Superior temporal gyrus (tissue), 1 donor: ENCODE measurements at regions not wholly inside any gene's neighbourhood (a gene's known extent, or its start where the extent isn't known, plus 50 kb on each side); places are given as distances from the start of the nearest gene placed in this dataset.

Source experiments
- DNase-seq: peaks from one replicate; pipeline ENCODE4 v3.0.0-alpha.2; 2016; ENCODE audit errors: extremely low spot score

- DNase-seq: no peak
These were observed 75.8 kb upstream of the ZFP64 start for GRCh38 chr20:52267418-52267817.

GRCh38 chr20:52263757-52264156 is 72.2 kb upstream of the ZFP64 start:
- DNase-seq: no peak

GRCh38 chr20:52261792-52262191 is 70.2 kb upstream of the ZFP64 start:
- DNase-seq: no peak

GRCh38 chr20:52259295-52259694 is 67.7 kb upstream of the ZFP64 start:
- no peak for DNase-seq

- no peak for DNase-seq
These were observed 64.9 kb upstream of the ZFP64 start for GRCh38 chr20:52256454-52256853.

- DNase-seq: no peak
These were observed 61.1 kb upstream of the ZFP64 start for GRCh38 chr20:52252664-52253063.

GRCh38 chr20:52251827-52252226 is 60.2 kb upstream of the ZFP64 start:
- DNase-seq: no peak

- DNase-seq: no peak
These were observed 59.6 kb upstream of the ZFP64 start for GRCh38 chr20:52251136-52251700.

- DNase-seq: no peak
These were observed 56.0 kb upstream of the ZFP64 start for GRCh38 chr20:52247548-52247947.

- DNase-seq: no peak
These were observed 54.8 kb upstream of the ZFP64 start for GRCh38 chr20:52246366-52246765.

GRCh38 chr20:52244702-52245101 is 53.1 kb upstream of the ZFP64 start:
- DNase-seq: no peak

- peak; percentile 84 for DNase-seq
These were observed 51.0 kb upstream of the ZFP64 start for GRCh38 chr20:52242237-52243230.
